HG02642 (cell line): ENCODE measurements at regions not wholly inside any gene's neighbourhood (a gene's known extent, or its start where the extent isn't known, plus 50 kb on each side); places are given as distances from the start of the nearest gene placed in this dataset.
"Not testable (repeated sequence)": the region's sequence is repeated elsewhere in the genome, so short reads cannot be mapped to it uniquely, and the experiment has no call there.

Experiments used
- ATAC-seq: cut with Tn5 transposase; IDR thresholded peaks from one replicate; pipeline ENCODE4 v1.9.1; 2021; ENCODE audit warnings: mild to moderate bottlenecking; ENCODE audit not compliant: unreplicated experiment, poor library complexity

DNA sequence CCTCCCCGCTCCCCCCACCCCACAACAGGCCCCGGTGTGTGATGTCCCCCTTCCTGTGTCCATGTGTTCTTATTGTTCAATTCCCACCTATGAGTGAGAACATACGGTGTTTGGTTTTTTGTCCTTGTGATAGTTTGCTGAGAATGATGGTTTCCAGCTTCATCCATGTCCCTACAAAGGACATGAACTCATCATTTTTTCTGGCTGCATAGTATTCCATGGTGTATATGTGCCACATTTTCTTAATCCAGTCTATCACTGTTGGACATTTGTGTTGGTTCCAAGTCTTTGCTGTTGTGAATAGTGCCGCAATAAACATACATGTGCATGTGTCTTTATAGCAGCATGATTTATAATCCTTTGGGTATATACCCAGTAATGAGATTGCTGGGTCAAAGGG, 104.3 kb downstream of the MTPN start:
- ATAC-seq, result not testable (repeated sequence)

DNA sequence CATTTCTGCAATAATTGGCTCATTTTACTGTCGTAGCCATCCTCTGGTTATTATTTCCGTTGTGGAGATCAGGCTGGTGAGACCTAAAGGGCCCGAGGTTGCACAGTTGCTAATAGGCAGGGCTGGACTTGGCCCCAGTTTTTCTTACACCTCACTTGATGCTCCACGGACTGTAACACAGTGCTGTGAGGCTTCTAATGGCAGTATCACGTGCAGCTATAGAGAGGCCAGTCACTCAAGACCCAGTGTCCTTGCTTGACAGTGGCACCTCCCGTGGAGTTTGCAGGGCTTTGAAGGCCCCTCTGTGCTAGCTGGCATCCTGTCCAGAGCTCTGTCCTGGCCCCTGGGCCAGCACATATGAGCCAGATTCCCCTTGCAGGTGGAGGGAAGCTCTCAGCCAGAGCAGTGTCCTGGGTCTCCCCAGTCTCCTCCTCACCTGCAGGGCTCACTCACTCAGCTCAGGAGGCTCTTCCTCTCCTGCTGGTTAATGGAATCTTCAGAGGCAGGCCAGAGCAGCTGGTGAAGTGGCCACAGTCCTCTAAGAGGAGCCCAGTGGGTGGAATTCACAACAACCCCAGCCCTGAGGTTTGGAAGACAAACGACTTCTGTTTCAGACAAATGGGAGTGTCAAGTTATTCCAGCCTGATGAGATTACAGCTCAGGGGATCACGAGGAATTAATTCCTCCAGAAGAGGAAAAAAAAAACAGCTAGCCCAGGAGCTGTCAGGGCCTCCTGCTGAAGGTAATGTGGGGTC, 114.2 kb upstream of the FAM180A start:
- ATAC-seq, result no peak

DNA sequence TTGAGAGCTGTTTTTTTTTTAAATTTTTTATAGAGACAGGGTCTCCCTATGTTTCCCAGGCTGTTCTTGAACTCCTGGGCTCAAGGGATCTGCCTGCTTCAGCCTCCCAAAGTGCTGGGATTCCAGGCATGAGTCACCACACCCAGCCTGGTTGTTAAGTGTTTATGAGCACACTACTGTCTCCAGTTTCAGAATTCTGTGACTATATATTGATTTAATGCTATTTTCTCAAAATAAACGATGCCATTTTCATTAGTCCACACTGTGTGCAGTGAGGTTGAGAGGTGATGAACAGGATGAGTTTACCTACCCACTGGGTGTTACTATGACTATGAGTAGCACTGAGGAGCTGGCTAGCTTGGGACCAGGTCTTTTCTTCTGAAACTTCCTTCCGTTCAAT, 110.9 kb upstream of the FAM180A start:
- no peak for ATAC-seq

DNA sequence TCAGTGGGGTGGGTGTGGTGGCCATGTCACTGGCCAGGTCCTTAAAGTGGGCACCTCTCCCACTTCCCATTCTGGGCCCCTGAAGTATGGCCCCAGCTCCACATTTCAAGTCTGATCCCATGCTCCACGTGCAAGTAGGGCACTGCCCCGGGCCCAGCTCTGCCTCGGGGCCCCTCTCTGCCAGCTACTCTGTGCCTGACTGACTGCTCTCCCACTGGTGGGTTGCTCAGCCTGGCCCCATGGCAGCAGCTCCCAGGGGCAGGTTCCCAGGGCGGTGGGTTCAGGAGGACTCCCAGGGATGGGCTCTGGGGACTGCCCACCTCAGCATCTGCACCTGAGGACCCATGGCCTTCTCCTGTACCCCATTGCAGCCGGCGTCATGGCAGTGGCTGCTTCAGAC, 110.2 kb upstream of the FAM180A start:
- ATAC-seq, result no peak

DNA sequence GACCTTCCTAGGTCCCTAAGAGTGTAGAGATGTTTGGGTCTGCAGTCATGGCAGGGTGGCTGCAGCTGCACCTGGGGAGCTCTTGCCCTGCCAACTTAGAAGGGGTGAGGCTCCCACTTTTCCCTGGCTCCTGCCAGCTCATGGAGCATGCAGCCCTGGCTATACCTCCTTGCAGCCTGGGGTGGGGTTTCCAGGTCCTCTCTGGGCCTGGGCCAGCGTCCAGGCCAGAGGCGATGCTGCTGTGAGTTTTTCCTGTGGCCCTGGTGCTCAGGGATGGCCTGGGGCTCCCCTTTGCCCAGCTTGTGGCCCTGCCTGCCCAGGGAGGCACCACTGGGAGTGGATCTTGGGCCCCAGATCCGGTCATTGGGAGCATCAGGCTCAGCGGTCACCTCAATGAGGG, 109.8 kb upstream of the FAM180A start:
- no peak for ATAC-seq

DNA sequence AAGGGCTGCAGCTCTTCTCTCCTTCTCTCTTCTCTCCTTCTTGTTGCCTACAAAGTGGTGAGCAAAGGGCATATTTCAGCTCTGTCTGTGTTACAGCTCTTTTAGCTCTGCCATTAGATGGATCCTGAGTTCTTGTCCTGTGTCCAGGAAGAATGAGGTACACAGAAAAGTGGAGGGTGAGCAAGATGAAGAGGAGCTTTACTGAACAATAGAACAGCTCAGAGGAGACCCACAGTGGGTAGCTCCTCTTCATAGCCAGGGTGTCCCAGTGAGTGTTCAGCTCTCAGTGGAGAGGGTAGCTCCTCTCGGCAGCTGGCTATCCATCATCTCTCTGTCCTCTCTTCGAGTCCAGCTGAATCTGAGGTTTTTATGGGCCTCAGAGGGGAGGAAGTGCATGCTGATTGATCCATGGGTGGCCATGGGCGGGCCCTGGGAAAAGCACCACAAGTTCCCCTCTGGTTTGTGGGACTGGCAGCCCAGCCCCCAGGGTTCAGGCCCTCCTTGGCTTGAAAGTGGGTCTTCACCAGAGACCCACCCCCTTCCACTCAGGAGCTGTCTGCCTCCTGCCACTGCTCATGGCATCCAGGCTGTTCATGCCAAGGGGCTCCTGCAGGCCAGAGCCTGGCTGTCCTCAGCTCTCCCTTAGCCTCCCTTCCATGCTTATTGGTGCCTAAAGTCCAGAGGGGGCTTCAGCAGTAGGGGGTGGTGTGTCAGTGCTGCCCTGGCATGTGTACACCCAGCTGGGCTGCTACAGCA, 109.1 kb upstream of the FAM180A start:
- no peak for ATAC-seq

DNA sequence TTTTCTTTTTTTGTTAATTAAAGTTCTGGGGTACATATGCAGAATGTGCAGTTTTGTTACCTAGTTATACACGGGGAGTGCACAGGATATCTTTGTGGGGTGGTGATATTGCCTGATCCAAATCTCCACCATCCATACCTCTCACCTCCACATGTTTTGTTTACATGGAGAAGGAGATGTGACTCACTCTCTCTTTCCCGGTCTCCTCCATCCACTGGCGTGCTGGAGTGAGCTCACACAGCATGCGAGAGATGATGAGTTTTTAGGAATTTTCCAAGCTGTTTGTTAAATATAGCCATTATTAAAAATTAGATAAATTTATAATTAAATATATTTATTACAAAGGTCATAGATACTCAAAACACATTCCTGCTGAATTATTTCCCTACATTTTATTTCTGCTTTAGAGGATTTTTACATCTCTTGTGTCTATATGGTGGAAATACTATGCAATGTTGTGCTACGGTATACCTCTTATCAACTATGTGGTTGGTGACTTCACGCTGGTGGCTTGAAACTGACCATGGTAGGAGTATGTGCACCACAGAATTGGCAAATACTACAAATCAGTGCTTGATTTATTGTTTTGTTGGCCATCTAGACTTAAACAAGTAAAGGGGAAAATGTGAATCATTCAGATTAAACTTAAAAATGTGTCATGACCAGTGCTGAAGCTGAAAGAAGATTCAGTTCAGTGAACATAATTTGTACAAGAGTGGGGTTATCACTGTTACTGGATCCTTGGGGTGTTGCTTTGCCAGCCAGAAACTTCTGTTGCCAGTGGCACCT, 107.9 kb upstream of the FAM180A start:
- no peak for ATAC-seq

DNA sequence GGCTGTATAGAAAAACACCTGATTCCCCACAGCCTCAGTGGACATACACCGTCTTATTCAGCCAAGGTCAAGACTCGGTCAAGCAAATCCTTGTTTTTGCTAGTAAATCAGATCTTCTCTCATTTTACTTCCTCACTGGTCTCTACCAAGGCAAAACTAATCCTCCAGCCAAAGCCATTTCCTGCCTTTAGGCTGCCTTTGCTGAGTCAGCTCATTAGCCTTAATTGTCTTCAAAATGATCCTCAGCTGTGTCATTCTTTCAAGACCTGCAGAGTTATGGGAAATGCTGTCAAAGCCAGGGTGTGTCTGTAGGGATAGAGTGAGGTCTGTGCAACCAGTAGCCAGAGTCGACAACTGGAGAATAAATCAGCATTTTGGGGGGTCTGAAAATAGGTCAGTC, 107.2 kb upstream of the FAM180A start:
- ATAC-seq, result no peak

DNA sequence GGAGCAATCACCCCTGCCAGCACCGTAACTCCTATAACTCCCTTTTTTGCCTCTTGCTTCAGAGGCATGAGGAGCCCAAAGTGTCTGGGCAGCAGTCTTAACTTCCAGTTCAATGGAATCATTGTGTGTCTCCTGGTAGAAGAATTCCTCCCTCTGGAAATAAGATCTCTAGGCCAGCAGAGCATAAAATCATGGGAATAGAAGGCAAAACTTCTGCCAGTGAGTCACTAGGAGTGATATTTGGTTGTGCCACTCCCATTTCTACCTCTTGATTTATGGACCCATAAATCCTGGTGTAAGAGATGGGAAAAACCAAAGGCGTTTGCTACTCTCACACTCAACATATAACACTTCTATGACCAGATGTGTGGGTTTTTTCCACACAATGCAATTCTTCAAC, 104.9 kb upstream of the FAM180A start:
- ATAC-seq, result no peak

DNA sequence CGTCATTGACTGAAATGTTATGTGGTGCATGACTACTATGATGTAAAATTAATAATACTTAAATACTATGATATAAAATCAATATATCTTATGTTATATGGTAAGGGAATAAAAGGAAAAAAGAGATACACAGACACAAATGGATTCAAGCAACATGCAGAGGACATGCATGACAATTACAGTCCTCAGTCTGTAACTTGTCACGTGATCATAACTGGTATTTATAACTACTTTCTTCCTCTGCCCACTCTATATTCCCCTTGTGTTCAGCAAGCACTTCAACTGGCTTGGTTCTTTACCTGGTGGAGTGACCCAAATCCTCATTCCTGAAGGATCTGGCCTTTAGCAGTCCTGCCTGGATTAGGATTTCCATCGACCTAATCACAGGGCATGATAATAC, 104.4 kb upstream of the FAM180A start:
- ATAC-seq, result no peak

DNA sequence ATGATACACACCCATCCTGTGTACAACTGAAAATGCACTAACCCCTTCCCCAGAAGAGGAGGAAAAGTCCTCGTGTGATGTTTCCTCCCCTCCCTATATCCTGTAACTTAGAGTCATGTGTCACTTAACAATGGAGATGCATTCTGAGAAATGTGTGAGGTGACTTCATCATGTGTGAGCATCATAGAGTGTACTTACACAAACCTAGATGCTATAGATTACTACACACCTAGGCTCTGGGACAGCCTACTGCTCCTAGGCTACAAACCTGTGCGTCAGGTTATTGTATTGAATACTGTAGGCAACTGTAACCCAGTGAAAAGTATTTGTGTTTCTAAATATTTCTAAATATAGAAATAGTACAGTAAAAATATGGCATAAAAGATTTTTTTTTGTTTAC, 98.6 kb upstream of the FAM180A start:
- ATAC-seq, result no peak

DNA sequence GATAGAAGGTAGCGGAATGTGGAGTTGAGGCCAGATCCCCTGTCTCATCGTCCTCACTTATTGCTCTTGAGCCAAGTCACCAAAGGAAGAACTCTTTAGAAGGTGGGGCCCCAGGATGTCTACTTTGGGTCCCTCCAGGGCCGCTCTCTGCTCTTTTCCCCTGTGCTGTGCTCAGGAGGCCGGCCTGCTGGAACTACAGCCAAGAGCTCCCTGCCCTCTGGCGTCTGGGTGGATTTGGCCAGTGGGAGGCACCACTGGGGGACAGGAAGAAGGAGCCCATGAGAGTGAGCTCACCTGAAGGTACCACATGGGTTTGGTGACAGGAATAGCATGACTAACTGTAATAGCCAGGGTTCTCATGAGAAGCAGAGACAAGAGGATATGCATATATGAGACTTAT, 97.7 kb upstream of the FAM180A start:
- no peak for ATAC-seq

DNA sequence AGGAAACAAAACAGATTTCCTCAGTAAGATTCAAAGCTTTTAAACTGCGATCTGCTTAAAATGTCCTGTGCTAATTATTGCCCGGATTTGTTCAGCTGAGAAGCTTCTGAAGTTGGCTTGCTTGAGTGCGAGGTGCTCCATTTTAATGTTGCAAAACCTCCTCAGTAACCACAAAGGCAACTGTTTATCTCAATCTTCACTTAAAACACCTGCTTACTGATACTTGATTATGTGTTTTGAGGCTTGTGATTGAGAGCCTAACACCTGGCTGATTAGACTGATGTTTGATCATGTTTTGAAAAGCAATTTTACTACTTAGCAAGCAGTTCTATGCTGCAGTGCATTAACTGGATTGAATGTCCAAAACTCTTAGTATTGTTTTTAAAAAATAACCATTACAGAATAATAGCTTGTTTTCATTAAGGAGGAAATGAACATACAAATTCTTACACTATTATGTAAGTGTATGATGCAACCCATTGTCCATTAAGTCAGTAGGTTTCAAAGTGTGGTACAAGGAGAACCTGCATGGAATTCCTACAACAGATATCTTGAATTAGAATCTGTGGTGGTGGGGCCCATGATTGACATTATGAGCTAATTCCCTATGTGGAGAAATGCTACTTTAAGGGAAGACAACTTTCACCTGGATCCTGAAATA, 96.9 kb upstream of the FAM180A start:
- ATAC-seq, result no peak

DNA sequence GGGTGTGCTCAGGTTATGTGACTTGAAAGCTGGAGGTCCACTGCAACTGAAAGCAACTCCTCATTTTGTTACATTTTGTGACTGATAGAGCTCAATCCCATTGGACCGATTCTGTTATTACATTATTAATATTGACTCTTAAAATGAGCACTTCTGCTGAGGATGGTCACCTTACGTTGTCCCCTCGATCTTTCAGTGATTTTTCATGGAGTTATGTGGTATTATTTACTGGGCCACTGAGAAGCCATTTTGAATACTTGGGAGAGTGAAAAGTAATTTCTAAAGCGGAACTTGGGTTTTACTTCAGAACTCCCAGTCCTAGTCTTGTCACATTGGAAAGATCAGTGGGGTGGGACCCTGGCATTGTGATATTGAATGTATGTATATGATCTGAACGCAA, 96.3 kb upstream of the FAM180A start:
- no peak for ATAC-seq

DNA sequence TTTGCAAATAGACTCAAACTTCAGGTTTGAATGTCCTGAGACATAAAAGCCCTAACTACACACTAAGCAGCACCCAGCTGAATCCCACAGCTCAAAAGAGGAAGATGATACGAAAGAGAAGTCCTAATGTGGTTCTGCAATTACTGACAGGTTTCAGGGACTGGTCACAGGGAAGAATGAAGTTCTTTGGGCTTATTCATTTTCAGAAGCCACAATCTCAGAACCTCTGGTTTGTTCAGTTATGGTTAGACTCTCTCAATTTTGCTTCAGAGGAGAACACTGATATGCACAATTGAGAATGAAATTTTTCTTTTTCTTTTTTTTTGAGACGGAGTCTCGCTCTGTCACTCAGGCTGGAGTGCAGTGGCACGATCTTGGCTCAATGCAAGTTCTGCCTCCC, 94.6 kb upstream of the FAM180A start:
- peak; percentile 97 for ATAC-seq

DNA sequence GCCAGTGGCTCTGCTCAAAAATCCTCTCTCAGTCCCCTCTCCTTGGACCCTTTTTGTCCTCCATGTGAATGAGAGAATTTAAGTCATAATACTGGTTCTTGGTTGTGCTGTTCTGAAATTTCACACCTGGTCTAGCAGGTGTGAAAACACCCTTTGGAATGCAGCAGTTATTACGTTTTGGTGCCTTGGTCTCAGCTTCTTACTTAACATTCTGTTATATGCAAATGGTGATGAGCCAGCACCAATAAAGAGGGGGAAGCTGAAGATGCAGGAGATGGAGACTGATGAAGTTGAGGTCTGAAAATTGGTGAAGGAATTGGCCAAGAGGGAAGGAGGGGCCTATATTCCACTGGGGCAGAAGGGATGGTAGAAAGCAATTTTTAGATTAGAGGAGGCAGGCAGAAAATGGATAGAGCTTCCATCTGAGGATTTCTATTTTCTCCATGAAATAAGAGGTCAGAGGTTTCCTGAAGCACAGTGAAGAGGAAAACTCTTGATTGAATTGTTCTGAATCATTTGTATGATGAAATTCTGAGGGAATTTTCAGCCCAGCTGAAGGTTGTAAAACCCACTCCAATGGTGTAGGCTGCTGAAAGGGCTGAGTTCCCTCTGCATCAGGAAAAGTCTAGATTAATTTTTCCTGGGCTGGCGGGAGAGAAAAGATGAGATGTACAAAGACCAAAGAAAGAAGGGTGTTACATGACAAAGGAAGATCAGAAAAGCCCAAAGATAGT, 94.0 kb upstream of the FAM180A start:
- no peak for ATAC-seq

DNA sequence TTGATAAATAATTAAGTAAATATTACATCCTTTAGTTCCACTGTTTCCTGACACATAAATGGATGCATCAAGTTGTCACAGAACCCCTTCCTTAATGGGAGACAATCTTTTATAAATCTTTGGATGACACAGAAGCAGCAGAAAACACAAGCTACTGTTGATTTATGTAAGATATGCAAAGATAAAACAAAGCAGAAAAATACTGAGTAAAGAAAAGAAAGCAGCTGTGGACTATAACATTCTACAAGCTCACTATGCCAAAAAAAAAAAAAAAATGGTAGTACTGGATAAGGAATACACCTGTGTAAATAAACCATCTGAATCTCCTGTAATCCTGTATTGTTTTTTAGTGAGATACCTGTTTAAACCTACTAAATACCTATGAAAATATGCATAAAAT, 92.0 kb upstream of the FAM180A start:
- ATAC-seq, result no peak

DNA sequence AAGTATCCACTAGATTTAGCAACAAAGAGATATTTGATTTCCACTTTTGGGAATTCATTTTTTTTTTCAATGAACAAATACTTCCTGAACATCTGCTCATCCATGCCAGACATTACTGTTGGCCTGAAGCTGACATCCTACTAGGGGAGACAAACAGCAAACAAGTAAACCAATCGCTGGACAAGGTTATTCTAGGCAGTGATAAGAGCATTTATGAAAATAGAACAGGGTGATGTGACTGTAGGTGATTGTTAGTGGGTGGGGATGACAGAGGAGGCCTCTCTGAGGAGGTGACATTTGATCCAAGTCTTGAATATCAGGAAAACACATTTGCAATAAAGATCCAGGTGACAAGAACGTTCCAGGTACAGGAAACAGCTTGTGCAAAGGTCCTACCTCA, 89.1 kb upstream of the FAM180A start:
- ATAC-seq, result no peak

DNA sequence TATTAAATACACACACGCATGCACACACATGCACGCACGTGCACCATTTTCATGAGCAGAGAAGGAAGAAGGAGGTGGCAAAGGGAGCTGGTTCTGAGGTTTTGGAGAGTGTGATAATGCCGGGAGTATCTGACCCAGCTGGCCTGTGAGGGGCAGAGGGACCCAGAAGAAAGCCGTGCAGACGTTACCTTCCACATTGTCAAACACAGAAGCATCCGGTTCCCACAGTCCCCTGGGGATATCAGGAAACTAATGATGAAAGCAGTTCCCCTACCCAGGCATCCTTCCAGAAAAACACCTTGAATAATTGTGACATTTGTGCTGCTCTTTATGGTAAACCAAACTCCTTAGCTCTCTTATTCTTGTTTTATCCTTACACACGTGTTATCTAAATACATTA, 85.7 kb upstream of the FAM180A start:
- ATAC-seq, result no peak

DNA sequence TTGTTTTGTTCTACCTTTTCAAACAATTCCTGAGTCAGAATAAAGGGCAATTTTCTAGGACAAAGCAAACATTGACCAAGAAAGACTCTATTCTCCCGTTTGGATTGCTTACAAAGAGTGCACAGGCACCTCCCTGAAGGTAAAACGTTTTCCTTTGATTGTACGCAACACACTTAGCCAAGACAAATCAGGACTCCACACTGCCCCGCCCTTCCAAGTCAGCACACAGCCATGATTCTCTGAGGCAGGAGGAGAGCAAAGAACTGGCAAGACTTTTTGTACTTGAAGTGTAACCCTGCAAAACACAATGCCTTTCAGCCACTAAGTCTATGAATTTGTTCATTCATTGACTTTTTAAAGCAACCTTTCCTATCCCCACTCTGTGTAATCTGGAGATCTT, 85.0 kb upstream of the FAM180A start:
- no peak for ATAC-seq
